Suprapubic skin (tissue), 4 donors: ENCODE measurements at regions not wholly inside any gene's neighbourhood (a gene's known extent, or its start where the extent isn't known, plus 50 kb on each side); places are given as distances from the start of the nearest gene placed in this dataset.
"Not testable (repeated sequence)": the region's sequence is repeated elsewhere in the genome, so short reads cannot be mapped to it uniquely, and the experiment has no call there.

Source experiments
- DNase-seq, 2 donors: peaks; one replicate each; pipeline ENCODE4 v3.0.0-alpha.2; 2019; ENCODE audit warnings: low spot score in 2 of 2
- H3K27ac ChIP-seq: fragments of 200-600 bp; sonication (generic); one replicate; pipeline ENCODE4 v1.5.1; 2019
- H3K27me3 ChIP-seq: fragments of 200-600 bp; sonication (generic); one replicate; pipeline ENCODE4 v1.5.1; 2019
- H3K36me3 ChIP-seq: fragments of 200-600 bp; sonication (generic); one replicate; pipeline ENCODE4 v1.5.1; 2019
- H3K4me1 ChIP-seq: fragments of 200-600 bp; sonication (generic); one replicate; pipeline ENCODE4 v1.5.1; 2019
- H3K4me3 ChIP-seq: fragments of 200-600 bp; sonication (generic); one replicate; pipeline ENCODE4 v1.5.1; 2019; ENCODE audit warnings: mild to moderate bottlenecking
- H3K9me3 ChIP-seq: fragments of 200-600 bp; sonication (generic); one replicate; pipeline ENCODE4 v1.5.1; 2019
- CTCF ChIP-seq, 2 donors: fragments of 200-600 bp in 1 of 2; fragments of 450-650 bp in 1 of 2; sonication (generic) in 1 of 2; IDR thresholded peaks; one replicate each; pipeline ENCODE4 v1.5.1; 2016 to 2019; ENCODE audit warnings: antibody characterized with exemption in 2 of 2, mild to moderate bottlenecking in 1 of 2, moderate library complexity in 1 of 2
- EP300 ChIP-seq: sonication (generic); formaldehyde crosslinking; IDR thresholded peaks from one replicate; pipeline ENCODE4 v1.6.1; 2017; ENCODE audit warnings: antibody characterized with exemption
- POLR2A ChIP-seq, 2 donors: fragments of 450-650 bp; IDR thresholded peaks; one replicate each; pipeline ENCODE4 v1.6.1; 2017; ENCODE audit warnings: antibody characterized with exemption in 2 of 2, mild to moderate bottlenecking in 2 of 2, moderate library complexity in 2 of 2
- POLR2AphosphoS5 ChIP-seq, 3 donors: sonication (generic); formaldehyde crosslinking; IDR thresholded peaks; one replicate each; pipeline ENCODE4 v1.6.1; 2017; ENCODE audit warnings: antibody characterized with exemption in 3 of 3
- WGBS: methylation state at CpG from one replicate; pipeline ENCODE4 v1.1.5; 2018; 5-methylcytosine and 5-hydroxymethylcytosine counted together

- Histone ChIP-seq H3K36me3 (no peaks in the 10 kb centered on the region), H3K27me3 (peaks cover 20% of the 10 kb centered on the region), H3K4me1 (no peaks in the 10 kb centered on the region), H3K4me3 (no peak overlapping the region), H3K9me3 (no peaks in the 10 kb centered on the region), H3K27ac (no peak overlapping the region)
- whole genome bisulfite sequencing: 43% methylated on average over 11 of the region's 11 CpGs
- peak in 1 of 2 donors; percentile 73 for DNase-seq
- TF ChIP-seq EP300 (no peak), POLR2AphosphoS5 (IDR thresholded peaks at IDR 0.05) (no peak), POLR2A (IDR thresholded peaks at IDR 0.05) (no peak), CTCF (IDR thresholded peaks at IDR 0.05) (peak in 1 of 2 donors; percentile 64)
These were observed 146.5 kb upstream of the RAG2 start for GRCh38 chr11:36744375-36745168.

GRCh38 chr11:36743039-36743438 is 145.0 kb upstream of the RAG2 start:
- 82% methylated on average over 2 of the region's 2 CpGs for WGBS
- Histone ChIP-seq H3K27ac (no peak overlapping the region), H3K27me3 (peaks cover 13% of the 10 kb centered on the region), H3K36me3 (no peaks in the 10 kb centered on the region), H3K4me3 (no peak overlapping the region), H3K9me3 (no peaks in the 10 kb centered on the region), H3K4me1 (no peaks in the 10 kb centered on the region)
- TF ChIP-seq EP300 (no peak), CTCF (IDR thresholded peaks at IDR 0.05) (no peak), POLR2AphosphoS5 (IDR thresholded peaks at IDR 0.05) (no peak), POLR2A (IDR thresholded peaks at IDR 0.05) (no peak)
- no peak for DNase-seq

GRCh38 chr11:36741515-36741914 is 143.5 kb upstream of the RAG2 start:
- TF ChIP-seq POLR2AphosphoS5 (IDR thresholded peaks at IDR 0.05): no peak
- no peak for TF ChIP-seq CTCF (IDR thresholded peaks at IDR 0.05)
- no peak for DNase-seq

GRCh38 chr11:36738292-36738861 is 140.3 kb upstream of the RAG2 start:
- no peak for TF ChIP-seq EP300
- TF ChIP-seq POLR2A (IDR thresholded peaks at IDR 0.05): no peak
- H3K4me1 ChIP-seq: no peaks in the 10 kb centered on the region
- H3K9me3 ChIP-seq: no peaks in the 10 kb centered on the region
- H3K36me3 ChIP-seq: no peaks in the 10 kb centered on the region
- no peak overlapping the region for H3K27ac ChIP-seq
- DNase-seq: no peak
- 43% methylated on average over 3 of the region's 3 CpGs for WGBS
- peaks cover 6% of the 10 kb centered on the region for H3K27me3 ChIP-seq
- no peak overlapping the region for H3K4me3 ChIP-seq

More at GRCh38 chr11:36741515-36741914, 143.5 kb upstream of the RAG2 start:
- Histone ChIP-seq H3K36me3 (no peaks in the 10 kb centered on the region), H3K9me3 (no peaks in the 10 kb centered on the region), H3K4me1 (no peaks in the 10 kb centered on the region), H3K4me3 (no peak overlapping the region), H3K27me3 (peaks cover 10% of the 10 kb centered on the region), H3K27ac (no peak overlapping the region)

- DNase-seq: no peak
- no peaks in the 10 kb centered on the region for H3K9me3 ChIP-seq
- no peaks in the 10 kb centered on the region for H3K36me3 ChIP-seq
- no peak overlapping the region for H3K4me3 ChIP-seq
- peaks cover 6% of the 10 kb centered on the region for H3K27me3 ChIP-seq
- no peaks in the 10 kb centered on the region for H3K4me1 ChIP-seq
- H3K27ac ChIP-seq: no peak overlapping the region
- WGBS: 78% methylated on average over 3 of the region's 3 CpGs
- no peak for TF ChIP-seq POLR2A (IDR thresholded peaks at IDR 0.05)
- TF ChIP-seq EP300: no peak
- TF ChIP-seq POLR2AphosphoS5 (IDR thresholded peaks at IDR 0.05): no peak
- TF ChIP-seq CTCF (IDR thresholded peaks at IDR 0.05): no peak
These were observed 138.1 kb upstream of the RAG2 start for GRCh38 chr11:36736103-36736502.

- H3K27ac ChIP-seq, H3K9me3 ChIP-seq, H3K27me3 ChIP-seq, DNase-seq, H3K4me3 ChIP-seq, H3K4me1 ChIP-seq, H3K36me3 ChIP-seq: not testable (repeated sequence)
- 95% methylated on average over 10 of the region's 10 CpGs for WGBS
These were observed 135.7 kb upstream of the RAG2 start for GRCh38 chr11:36733721-36734120.
